ENCODE measurements at regions not wholly inside any gene's neighbourhood (a gene's known extent, or its start where the extent isn't known, plus 50 kb on each side); places are given as distances from the start of the nearest gene placed in this dataset.

DNA sequence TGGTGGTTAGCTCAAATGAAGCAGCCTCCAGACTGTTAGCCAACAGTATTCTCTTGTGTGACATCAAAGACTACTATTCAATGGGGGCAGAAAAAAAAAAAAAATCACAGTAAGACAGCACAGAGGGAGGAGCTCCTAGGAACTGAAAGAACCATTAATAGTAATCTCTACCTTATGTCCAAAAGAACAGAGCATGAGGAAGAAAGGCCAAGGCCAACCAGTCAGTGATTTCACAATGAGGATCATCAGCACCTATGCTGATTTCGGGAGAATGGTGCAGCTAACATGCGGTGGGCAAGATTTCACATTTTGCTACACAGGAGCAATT lies 66.3 kb upstream of the SOX5 start:
- no peak for TF ChIP-seq POLR2A (IDR thresholded peaks at IDR 0.05; ENCODE audit: low read depth, low read length)
- TF ChIP-seq TAF1 (IDR thresholded peaks at IDR 0.05; ENCODE audit: borderline replicate concordance, low read depth, low read length) = no peak

Data from GM12892 (cell line).